Heart right ventricle (tissue), 16 donors: ENCODE measurements at regions not wholly inside any gene's neighbourhood (a gene's known extent, or its start where the extent isn't known, plus 50 kb on each side); places are given as distances from the start of the nearest gene placed in this dataset.

ENCODE experiments used
- ATAC-seq, 8 donors: fragments of 200-7000 bp; cut with Tn5 transposase; one replicate each; pipeline ENCODE4 v1.9.1; 2020; ENCODE audit warnings: mild to moderate bottlenecking in 8 of 8, moderate library complexity in 8 of 8, moderate number of reproducible peaks in 1 of 8
- DNase-seq, 2 donors: peaks; one replicate each; pipeline ENCODE4 v3.0.0-alpha.2; 2020
- H3K27ac ChIP-seq, 10 donors: fragments of 200-600 bp; sonication (generic) in 2 of 10; one replicate each; pipeline versions ENCODE4 v1.5.0 to v1.8.0; 2020 to 2022; ENCODE audit warnings: mild to moderate bottlenecking in 3 of 10
- H3K27me3 ChIP-seq, 7 donors: fragments of 200-600 bp; one replicate each; pipeline ENCODE4 v1.8.0; 2021 to 2022; ENCODE audit warnings: mild to moderate bottlenecking in 2 of 7
- H3K36me3 ChIP-seq, 9 donors: fragments of 200-600 bp; sonication (generic) in 1 of 9; one replicate each; pipeline versions ENCODE4 v1.5.0 to v1.8.0; 2020 to 2022; ENCODE audit warnings: mild to moderate bottlenecking in 2 of 9
- H3K4me1 ChIP-seq, 9 donors: fragments of 200-600 bp; sonication (generic) in 1 of 9; one replicate each; pipeline versions ENCODE4 v1.5.0 to v1.8.0; 2020 to 2022; ENCODE audit warnings: mild to moderate bottlenecking in 4 of 9
- H3K4me3 ChIP-seq, 10 donors: fragments of 200-600 bp; sonication (generic) in 2 of 10; one replicate each; pipeline versions ENCODE4 v1.5.0 to v1.8.0; 2020 to 2022; ENCODE audit warnings: mild to moderate bottlenecking in 7 of 10, moderate library complexity in 2 of 10
- H3K9me3 ChIP-seq, 11 donors: fragments of 200-600 bp in 10 of 11; sonication (generic) in 2 of 11; one replicate each; pipeline versions ENCODE4 v1.5.0 to v1.8.0; 2013 to 2022; ENCODE audit warnings: mild to moderate bottlenecking in 2 of 11, control low read depth in 1 of 11, moderate library complexity in 1 of 11
- CTCF ChIP-seq, 9 donors: fragments of 200-600 bp; sonication (generic) in 2 of 9; IDR thresholded peaks; one replicate each; pipeline versions ENCODE4 v1.5.0 to v1.8.0; 2021 to 2022; ENCODE audit warnings: antibody characterized with exemption in 9 of 9, mild to moderate bottlenecking in 5 of 9, moderate library complexity in 1 of 9
- WGBS, 2 donors: extraction: QIAGEN DNeasy Blood & Tissue Kit; methylation state at CpG; one replicate each; pipeline ENCODE4 v1.1.7; 2013; ENCODE audit warnings: inconsistent platforms in 1 of 2; 5-methylcytosine and 5-hydroxymethylcytosine counted together
- intact Hi-C, 10 donors: fragments of 100-400 bp; cut with DNase I; formaldehyde crosslinking; loops; one replicate each; pipeline versions ENCODE4 v1.11.1 to v1.14.2; 2022
- donor health status: Arrhythmogenic right ventricular cardiomyopathy.
- donor health status: ischemic (EF 13 %, LVEDD 7.1; RV severe dilation, severe dysfunction).
- donor health status: healthy with polysubstance abuse.
- donor health status: DM: no; HTN: yes; CAD: no.
- donor health status: DM: no; HTN: no; CAD: no.
- donor health status: ischemic (EF 25% LVEDD 6.9; RV normal size, moderate dysfunction).
- donor health status: ischemic (EF 25% LVEDD 5.7; RV mildly dilated, moderate dysfunction).
- donor health status: healthy.
- donor health status: DM: yes; HTN: yes; CAD: no.
- donor health status: Ischemic cardiomyopathy.
- donor health status: ischemic (EF 35%, LVEDD 5.7; RV mildly dilated, moderate dysfunction).
- donor health status: nonischemic (EF 11% LVEDD 7.7; RV severe dilation, severe dysfunction).
- donor health status: DM: yes; HTN: yes; CAD: no.
- donor health status: PGD.
- donor health status: ischemic (EF 29% LVEDD 5.4; RV normal size, mild dysfunction).
- donor health status: nonischemic (EF 23%, LVEDD 6.1; RV moderate dilation, normal function).

GRCh38 chr9:567747-568305, 273.7 kb upstream of the DMRT1 start:
- Histone ChIP-seq H3K4me3 (no peak overlapping the region), H3K9me3 (peaks cover 0 to 19% (median 3%) of the 10 kb centered on the region in 11 donors), H3K27ac (peak overlapping the region in 4 of 10 donors; percentile 13 to 79 (median 34)), H3K27me3 (no peaks in the 10 kb centered on the region), H3K36me3 (peaks cover 0 to 6% (median 0%) of the 10 kb centered on the region in 9 donors), H3K4me1 (peaks cover 0 to 54% (median 30%) of the 10 kb centered on the region in 9 donors)
- no peak for DNase-seq
- no peak for ATAC-seq
- intact Hi-C loops: no loop called here
- no peak for TF ChIP-seq CTCF (IDR thresholded peaks at IDR 0.05)
- WGBS, 2 donors: 63 to 77% methylated on average over 3 of the region's 3 CpGs

- no peaks in the 10 kb centered on the region for H3K27me3 ChIP-seq
- peaks cover 0 to 6% (median 0%) of the 10 kb centered on the region in 9 donors for H3K36me3 ChIP-seq
- no peak overlapping the region for H3K4me3 ChIP-seq
- peaks cover 0 to 19% (median 3%) of the 10 kb centered on the region in 11 donors for H3K9me3 ChIP-seq
- peaks cover 5 to 59% (median 30%) of the 10 kb centered on the region in 9 donors for H3K4me1 ChIP-seq
- 77 to 87% methylated on average over 3 of the region's 3 CpGs for WGBS, 2 donors
- H3K27ac ChIP-seq: peak overlapping the region in 9 of 10 donors; percentile 47 to 82 (median 78)
- ATAC-seq (peak in 1 of 8 donors; percentile 37), DNase-seq (no peak)
- intact Hi-C loops: no loop called here
- no peak for TF ChIP-seq CTCF (IDR thresholded peaks at IDR 0.05)
Measured at GRCh38 chr9:569296-569695, 272.2 kb upstream of the DMRT1 start.

GRCh38 chr9:570187-570586, 271.3 kb upstream of the DMRT1 start:
- H3K36me3 ChIP-seq: peaks cover 0 to 6% (median 0%) of the 10 kb centered on the region in 9 donors
- peak overlapping the region; percentile 47 to 82 (median 72) for H3K27ac ChIP-seq
- peak overlapping the region in 1 of 10 donors; percentile 0 for H3K4me3 ChIP-seq
- 26 to 34% methylated on average over 5 of the region's 5 CpGs for WGBS, 2 donors
- no peak for TF ChIP-seq CTCF (IDR thresholded peaks at IDR 0.05)
- H3K27me3 ChIP-seq: no peaks in the 10 kb centered on the region
- H3K4me1 ChIP-seq: peaks cover 6 to 68% (median 35%) of the 10 kb centered on the region in 9 donors
- H3K9me3 ChIP-seq: peaks cover 0 to 19% (median 3%) of the 10 kb centered on the region in 11 donors
- DNase-seq (no peak), ATAC-seq (peak in 7 of 8 donors; percentile 46 to 70 (median 64))
- intact Hi-C loops: loop anchor here in 1 of 10 donors (2.0 kb wide), 1 partner anchor 23 kb away; no protein-coding TSS in a partner anchor

- WGBS, 2 donors: 20 to 24% methylated on average over 3 of the region's 3 CpGs
- Histone ChIP-seq H3K27me3 (no peaks in the 10 kb centered on the region), H3K9me3 (peaks cover 0 to 14% (median 3%) of the 10 kb centered on the region in 11 donors), H3K36me3 (no peaks in the 10 kb centered on the region), H3K4me3 (no peak overlapping the region), H3K4me1 (peaks cover 7 to 77% (median 35%) of the 10 kb centered on the region in 9 donors), H3K27ac (peak overlapping the region; percentile 23 to 82 (median 72))
- DNase-seq: no peak
- ATAC-seq: peak in 7 of 8 donors; percentile 20 to 76 (median 56)
- intact Hi-C loops: loop anchor here in 2 of 10 donors (1.0 to 2.0 kb wide), 2 partner anchors 20 to 24 kb away; no protein-coding TSS in a partner anchor
- TF ChIP-seq CTCF (IDR thresholded peaks at IDR 0.05): no peak
Measured at GRCh38 chr9:571066-571465, 270.4 kb upstream of the DMRT1 start.
